ENCODE measurements at regions not wholly inside any gene's neighbourhood (a gene's known extent, or its start where the extent isn't known, plus 50 kb on each side); places are given as distances from the start of the nearest gene placed in this dataset.

DNA sequence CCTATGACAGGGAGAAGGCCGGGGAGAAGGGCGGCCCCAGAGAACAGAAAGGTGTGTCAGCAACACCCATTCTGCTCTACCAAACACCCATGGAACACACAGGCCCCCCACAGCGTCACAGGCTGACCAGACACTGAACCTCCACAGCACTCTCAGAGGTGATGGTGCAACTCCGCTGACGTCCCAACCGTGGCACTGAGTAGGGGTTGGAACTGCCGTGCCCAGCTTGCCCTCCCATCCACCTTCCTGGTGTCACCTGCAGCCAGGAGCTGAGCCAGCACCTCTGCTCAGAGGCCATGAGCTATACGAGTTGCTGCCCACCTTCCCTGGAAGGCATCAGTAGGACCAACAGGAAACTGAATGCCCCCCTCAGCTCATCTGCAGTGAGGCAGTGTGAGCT lies 412.9 kb upstream of the SALL3 start:
- no peak for DNase-seq (ENCODE audit: low read depth)

DNA sequence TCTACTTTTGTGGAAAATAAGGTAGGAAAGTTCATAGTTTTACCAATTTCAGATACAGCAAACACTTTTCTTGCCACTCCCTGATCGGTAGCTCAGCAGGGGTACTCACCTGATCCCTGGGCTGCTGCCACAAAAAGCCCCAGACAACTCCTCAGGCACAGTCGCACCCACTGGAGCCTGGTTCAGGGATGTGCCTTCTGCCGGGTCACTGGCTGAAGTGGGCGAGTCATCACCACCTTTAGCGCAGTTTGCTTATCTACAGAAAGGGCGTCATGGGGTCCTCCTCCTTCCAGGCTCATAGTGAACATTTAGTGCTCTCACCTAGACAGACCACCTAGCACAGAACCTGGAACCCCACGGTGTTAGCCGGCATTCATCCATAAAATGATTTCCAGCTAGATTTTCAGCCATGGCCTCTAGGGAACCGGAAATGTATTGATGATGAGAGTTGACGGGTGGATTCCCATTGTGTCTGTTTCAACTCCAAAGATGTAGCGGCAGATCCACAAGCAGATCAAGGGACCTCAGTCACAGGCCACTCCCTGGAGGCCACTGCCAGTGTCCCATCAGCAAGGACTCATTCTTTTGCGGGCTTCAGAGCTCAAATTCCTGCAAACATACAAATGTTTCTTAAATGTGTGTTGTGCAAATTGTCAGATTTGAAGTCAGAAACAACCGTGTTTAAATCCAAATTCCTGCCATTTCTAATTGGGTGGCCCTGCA lies 408.4 kb upstream of the SALL3 start:
- DNase-seq (ENCODE audit: low read depth): no peak

DNA sequence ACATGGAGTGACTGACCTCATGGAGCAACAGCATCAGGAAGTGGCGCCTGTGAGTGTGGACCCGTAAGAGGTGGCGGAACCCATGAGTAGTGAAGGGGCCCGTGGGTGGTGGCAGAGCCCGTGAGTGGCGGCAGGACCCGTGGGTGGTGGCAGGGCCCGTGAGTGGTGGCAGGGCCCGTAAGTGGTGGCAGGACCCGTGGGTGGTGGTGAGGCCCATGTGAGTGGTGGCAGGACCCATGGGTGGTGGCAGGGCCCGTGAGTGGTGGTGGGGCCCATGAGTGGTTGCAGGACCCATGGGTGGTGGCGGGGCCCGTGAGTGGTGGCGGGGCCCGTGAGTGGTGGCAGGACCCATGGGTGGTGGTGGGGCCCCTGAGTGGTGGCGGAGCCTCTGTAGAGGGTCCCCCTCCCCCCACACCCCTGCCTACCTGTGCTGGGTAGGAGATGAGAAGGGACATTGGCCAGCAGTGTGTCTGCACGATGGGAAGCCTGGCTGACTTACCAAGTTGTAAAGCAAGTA lies 407.7 kb upstream of the SALL3 start:
- no peak for DNase-seq (ENCODE audit: low read depth)

DNA sequence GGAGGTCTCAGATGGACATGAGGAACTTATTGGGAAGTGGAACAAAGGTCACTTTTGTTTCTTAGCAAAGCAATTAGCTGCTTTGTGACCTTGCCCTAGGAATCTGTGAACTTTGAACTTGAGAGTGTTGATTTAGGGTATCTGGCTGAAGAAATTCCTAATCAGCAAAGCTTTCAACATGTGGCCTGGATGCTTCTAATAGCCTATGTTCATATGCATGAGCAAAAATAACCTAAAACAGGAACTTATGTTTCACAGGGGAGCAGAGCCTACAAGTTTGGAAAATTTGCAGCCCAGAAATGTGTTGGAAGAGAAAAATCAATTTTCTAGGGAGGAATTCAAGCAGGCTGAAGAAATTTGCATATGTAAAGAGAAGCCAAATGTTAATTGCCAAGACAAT lies 405.8 kb upstream of the SALL3 start:
- DNase-seq (ENCODE audit: low read depth): no peak

DNA sequence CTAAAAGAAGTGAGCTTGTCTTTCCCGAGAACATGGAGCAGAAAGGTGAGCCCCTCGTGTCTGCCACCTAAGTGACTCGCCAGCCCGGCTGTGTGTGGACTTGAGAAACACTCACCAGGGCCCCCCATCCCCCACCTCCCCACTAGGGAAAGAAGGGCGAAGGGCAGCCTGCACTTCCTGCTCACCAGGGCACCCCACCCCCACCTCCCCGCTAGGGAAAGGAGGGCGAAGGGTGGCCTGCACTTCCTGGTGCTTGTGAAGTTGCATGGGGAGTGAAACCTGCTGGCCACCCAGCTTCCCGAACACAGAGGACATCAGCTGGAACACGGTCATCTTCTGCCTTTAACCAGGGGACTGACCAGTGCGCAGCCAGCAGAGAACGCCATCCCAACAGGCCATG lies 402.7 kb upstream of the SALL3 start:
- DNase-seq (ENCODE audit: low read depth): no peak

DNA sequence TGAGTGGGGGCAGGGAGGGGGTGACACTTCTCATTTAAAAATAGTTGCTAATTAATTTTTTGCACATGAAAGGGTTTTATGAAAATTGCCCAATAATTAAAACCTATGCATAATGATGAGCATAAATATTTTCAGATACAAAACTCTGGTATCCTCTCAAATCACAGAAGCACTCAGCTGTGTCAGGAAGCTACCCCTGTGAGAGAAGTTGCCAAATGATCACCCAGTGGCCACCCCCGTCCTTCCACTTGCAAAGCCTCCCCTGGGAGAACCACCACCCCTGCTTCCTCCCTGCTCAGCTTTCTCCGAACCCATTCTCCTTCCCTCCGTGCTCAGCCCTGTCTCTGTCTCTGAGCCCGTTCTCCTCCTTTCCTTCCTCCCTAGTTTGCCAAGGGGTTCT lies 400.2 kb upstream of the SALL3 start:
- no peak for DNase-seq (ENCODE audit: low read depth)

DNA sequence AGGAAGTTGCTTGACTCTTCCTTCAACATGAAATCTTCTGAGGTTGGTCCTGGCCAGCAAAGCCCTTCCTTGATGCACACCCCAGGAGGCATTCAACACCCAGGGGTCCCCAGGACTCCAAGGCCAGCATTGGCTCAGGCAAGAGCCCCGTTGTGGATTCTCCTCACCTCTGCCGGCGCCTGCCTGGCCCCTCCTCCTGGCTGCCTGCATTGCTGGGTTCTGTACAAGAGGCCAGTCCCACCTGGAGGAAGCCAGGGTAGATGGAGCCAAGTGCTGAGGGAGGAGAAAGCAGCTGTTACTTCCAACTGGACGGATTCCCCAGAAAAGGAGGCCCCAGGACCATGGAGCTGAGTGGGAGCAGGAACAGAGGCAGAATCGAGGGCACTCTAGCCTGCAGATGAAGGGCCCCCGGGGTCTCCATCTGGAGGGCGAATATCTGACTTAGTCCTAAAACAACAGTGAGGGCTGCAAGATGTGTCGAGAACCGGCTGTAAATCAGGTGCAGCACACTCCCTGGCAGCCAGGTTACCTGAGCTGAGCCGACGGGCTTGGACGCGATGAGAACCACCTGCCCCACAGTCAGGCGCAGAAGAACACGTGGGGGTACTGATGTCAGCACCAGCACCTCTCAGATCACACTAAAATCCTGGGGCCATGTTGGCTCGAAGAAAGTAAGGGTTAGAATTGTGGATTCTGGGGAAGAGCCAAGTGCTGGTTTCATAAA lies 399.6 kb upstream of the SALL3 start:
- DNase-seq (ENCODE audit: low read depth): no peak

DNA sequence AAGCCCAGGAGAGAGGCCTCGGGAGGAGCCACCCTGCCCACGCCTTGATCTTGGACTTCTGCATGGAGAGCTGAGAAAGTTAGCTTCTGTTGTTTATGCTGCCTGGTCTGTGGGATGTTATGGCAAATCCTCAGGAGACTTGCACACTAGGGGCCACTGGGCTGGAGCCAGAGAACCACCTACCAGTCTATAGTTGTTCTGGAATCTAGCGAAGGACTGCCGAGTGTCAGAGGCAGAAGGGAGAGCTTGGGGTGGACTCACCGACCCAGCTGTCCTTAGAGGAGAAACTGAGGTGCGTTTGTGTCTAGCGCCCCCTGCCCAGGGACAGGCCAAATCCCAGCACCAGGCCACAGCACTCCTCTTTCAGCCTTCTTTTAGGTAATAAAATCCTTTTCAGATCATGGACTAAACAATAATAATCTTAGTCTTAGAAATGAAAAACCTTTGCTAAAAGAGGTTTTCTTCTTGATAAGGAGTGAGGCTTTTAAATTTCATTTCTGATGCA lies 398.7 kb upstream of the SALL3 start:
- no peak for DNase-seq (ENCODE audit: low read depth)

DNA sequence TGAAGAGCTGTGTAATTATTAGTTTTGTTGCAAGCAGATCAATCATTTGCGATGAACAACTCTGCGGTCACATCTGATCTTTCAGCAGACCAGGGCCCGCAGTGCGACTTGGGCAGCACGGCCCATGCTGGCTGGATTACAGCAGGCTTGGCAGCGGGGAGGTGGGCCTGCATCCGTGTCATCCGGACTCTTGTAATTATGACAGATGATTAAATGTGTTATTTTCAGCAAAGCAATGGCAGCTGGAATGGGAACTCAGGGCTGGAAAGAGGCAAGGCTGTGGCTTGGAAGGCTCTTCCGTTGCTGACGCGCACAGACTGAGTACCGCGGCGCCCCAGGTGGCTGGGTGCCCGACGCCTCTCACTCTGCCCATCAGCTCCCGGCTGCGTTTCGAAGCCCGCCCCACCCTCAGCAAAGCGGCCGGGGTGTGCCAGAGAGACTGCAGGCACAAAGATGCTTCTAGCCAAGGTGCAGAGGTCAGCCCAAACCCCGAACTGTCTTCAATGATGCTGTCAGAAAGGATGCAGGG lies 397.4 kb upstream of the SALL3 start:
- DNase-seq (ENCODE audit: low read depth): no peak

DNA sequence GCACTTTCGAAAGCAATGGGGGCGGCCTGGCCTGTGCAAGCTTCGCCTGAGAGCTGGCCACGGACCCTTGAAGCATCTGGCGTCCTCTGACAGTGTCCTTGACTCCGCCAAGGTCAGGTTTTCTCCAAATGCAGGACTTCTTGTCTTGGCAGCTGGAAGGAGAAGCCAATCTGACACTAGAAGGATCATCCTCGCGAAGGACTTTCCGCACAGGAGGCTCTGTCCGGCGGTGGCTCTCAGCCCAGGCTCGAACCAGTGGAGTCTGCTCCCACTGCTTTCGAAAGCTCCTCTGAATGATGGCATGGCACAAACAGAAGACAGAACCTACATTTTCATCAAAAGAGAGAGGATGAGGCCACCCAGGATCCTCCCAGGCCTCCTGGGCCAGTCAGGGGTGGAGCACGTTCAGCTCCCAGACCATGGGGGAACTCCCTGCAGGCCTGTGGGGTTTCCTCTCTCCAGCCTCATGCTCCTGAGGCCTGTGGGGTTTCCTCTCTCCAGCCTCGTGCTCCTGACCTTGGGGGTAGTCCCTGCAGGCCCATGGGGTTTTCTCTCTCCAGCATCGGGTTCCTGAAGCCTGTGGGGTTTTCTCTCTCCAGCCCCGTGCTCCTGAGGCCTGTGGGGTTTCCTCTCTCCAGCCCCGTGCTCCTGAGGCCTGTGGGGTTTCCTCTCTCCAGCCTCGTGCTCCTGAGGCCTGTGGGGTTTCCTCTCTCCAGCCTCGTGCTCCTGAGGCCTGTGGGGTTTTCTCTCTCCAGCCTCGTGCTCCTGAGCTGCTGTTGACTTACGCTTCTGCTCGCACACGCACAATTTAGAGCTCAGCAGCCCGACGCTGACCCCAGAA lies 396.5 kb upstream of the SALL3 start:
- DNase-seq (ENCODE audit: low read depth): no peak

DNA sequence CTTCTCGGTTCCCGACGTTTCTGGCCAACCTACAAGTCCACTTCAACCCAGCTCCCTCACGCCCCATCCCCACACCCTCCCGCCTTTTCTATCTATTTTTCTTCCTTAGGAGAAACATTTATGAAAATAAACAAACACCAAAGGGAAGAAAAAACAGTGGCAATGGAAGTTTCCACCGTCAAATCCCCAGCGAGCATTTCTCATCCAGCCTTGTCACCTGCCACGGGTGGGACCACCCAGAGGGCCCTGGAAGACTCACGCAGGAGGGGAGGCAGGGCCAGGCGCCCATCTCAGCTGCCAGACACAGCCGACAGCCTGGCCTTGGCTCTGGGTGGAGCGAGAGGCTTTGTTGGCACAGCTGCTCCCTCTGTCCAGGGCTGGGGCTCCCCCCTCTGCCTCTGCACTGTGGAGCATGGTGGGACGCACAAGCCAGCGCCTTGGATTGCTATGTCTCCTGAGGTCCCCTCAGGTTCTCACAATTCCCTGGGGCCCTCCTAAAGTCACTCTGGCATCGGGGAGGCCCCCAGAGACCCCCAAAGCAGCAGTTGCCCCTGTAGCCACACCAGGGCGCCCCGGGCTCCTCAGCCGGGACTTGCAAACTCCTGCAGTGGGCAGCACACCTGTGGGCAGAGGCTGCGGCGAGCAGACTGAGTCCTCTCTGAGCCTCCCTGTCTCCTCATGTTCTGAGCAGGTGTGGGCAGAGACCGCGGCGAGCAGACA lies 395.7 kb upstream of the SALL3 start:
- DNase-seq (ENCODE audit: low read depth): no peak

DNA sequence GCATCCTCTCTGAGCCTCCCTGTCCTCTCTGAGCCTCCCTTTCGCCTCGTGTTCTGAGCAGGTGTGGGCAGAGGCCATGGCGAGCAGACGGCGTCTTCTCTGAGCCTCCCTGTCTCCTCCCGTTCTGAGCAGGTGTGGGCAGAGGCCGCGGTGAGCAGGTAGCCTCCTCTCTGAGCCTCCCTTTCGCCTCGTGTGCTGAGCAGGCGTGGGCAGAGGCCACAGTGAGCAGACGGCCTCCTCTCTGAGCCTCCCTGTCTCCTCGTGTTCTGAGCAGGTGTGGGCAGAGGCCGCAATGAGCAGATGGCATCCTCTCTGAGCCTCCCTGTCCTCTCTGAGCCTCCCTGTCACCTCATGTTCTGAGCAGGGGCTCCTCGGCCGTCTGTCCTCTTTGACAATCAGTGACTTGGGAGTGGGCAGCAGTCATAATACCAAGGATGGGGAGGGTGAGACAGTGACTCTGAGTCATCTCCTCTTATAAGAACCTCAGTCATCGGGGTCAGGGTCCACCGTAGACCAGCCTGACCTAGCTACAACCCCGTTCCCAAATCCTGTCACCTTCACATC lies 395.1 kb upstream of the SALL3 start:
- DNase-seq (ENCODE audit: low read depth): no peak

DNA sequence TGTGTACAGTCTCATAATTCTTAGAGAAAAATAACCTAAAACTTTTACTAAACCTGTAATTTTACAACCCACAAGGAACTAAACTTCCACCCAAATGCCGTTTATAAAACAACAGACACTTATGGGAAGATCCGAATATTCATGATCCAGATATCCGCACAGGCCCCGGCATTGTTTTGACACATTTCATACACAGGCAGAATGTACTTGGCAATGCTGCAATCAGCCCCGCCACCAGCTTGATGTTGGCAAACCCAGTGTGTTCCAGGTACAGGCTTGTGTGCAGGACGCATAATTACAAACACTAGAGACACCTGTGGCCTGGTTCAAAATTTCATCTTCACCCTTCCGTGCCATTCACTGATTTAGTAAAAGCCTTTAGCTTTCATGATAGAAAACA lies 393.0 kb upstream of the SALL3 start:
- DNase-seq (ENCODE audit: low read depth): no peak

DNA sequence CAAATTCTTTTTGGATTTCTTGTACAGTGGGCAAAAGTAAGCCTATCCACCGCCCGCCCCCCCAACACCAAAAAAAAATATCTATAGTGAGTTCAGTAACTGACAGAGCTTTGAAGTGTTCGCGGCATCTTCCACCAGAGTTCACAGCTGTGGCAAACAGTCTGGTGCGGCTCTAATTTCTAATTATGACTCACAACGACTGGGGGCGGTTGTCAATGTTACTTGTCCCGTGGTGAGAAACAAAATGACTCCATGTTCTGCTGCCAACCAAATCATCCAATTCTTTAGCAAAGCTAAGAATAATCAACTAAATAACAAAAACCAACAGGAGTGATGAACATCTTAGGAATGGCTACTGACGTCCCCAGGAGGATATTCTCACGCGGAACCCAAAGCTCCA lies 392.5 kb upstream of the SALL3 start:
- no peak for DNase-seq (ENCODE audit: low read depth)

DNA sequence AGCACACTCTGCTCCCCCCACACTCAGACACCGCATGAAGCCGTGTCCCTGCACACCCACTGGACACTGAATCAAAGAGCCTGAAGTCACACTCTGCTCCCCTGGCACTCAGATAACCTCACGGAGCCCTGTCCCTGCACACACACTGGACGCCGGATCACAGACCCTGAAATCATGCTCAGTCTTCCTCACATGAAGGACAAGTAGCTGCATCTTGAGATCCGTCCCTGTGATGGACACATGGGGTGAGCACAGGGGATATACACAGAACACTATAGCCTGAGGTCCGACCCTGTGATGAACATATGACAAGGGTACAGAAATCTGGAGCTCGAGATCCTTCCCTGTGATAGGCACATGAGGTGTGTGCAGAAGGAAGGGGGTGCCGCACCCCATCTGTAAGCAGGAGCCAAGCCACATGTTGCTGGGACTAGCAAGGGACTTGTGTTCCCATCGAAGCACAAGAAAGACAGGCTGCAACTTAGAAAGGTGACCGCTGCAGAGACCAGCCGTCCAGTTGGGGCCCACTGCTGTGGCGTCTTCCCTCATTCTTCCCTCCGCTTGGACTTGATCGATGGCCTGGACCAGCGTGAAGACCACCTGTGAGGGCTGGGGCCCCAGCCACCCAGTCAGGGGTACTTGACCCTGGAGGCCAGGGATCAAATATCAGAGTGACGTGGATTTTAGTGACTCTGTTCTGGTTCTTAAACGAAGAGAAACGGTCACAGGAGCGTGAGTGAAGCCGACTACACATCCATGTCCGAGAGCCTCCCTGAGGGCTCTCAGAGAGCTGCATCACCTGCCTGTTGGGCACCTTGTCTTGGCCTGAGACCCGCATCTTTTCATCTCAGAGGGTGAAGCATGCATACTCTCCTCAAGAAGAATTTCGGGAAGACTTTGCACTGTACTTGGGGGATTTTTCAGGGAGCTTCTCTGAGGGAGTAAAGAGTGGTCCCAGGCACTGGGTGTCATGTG lies 391.7 kb upstream of the SALL3 start:
- DNase-seq (ENCODE audit: low read depth): no peak

DNA sequence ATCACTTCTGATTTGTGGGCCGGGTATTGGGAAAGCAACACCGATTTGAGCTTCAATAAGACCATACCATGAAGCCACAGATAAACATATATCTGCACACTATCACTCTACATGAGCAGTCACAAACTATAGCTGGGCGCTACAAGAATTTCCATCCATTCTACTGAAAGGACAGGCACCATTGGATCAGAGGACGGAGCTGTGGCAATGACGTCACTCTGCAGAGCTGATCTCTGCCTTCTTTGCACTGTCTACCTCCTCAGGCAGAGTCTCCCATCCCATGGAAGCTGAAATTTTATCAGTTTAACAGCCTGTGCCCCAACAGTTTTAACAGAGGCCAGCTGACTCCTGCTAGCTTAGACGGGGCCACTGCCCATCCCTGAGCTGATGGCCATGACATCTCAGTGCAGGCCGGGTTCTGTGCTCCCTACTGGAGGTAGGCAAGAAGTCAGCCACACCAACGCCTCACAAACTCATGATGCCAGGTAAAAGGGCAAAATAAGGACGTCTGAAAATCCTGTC lies 389.6 kb upstream of the SALL3 start:
- no peak for DNase-seq (ENCODE audit: low read depth)

DNA sequence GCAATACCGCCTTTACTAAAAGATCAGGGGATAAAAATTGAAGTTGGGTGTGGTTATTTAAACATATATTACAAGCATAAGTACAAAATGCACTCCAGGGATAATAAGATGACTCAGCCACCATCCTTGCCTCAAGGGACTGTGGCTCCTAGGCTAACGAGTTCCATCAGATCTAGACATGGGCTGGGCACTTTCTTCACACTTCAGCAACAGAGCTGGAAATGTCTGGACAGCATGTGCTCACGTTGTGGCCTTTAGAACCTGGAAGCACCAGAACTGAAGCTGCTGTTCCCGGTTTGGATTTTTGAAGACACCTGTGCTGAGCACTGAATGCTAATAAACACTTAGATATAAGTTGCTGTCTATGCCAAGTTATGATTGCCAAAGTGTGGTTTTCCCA lies 384.2 kb upstream of the SALL3 start:
- no peak for DNase-seq (ENCODE audit: low read depth)

DNA sequence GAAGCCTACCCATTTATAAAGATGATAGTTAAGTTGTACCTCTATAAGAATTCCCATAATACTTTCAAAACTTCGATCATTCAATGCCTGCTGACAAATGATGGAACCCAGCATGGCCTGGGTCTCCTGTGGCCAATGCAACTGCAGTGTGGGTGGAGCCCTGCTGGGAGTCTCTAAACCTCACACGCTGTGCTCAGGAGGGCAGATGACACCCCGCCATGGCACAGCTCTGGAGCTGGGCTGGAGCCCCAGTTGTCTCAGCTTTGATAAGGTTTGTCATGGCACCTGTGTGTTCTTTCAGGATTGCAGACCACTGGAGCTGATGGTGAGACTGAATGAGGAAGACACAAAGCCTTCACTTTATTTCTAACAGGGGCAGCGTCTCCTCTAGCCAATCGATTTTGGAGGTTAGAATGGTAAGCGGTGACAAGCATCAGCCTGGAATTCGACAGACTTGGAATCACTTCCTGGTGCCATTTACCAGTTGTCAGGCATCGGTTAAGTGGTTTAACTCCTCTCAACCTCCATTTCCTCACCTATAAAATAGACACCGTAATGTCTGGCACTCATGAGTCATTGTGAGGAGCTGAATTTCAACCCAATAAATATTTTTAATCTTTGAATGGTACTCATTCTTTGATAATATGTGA lies 383.6 kb upstream of the SALL3 start:
- DNase-seq (ENCODE audit: low read depth): no peak

DNA sequence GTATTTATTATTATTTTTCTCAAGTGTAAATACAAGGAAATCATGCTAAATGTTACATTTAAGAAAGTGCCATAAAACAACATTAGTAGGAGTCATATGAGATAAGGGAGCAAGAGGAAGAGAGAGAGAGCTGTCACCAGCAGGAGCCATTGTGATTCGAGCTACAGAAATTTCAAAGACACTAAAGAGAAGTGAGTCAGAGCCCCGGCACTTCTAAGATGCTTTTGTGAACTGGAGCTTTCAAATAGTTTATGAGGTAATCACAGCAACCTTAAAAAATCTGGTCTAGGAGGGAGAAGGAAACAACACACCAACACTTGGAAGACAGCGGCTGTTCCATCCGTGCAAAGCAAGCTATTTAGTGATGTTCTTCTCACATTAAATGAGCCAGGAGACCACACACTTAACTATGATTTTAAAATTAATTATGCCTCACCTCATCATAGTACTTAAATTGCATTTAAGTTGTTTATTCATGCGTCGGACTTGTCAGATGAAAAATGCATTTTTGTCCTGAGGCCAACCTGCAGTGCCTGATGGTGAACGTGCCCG lies 382.7 kb upstream of the SALL3 start:
- DNase-seq (ENCODE audit: low read depth): no peak
